Neural cell (in vitro differentiated cells): ENCODE measurements at regions not wholly inside any gene's neighbourhood (a gene's known extent, or its start where the extent isn't known, plus 50 kb on each side); places are given as distances from the start of the nearest gene placed in this dataset.

Experiments used
- H2AFZ ChIP-seq: fragments of 200-600, 300-800 bp; sonication (generic), shearing (Covaris generic); 2 replicates; pipeline ENCODE4 v1.6.0; 2014; ENCODE audit warnings: low read depth, mild to moderate bottlenecking, antibody characterized with exemption, low read length, moderate library complexity
- H3F3A ChIP-seq: fragments of 200-600 bp; shearing (Covaris generic); 2 replicates; pipeline ENCODE4 v1.6.1; 2016; ENCODE audit warnings: mild to moderate bottlenecking, moderate library complexity, mixed read lengths, antibody characterized with exemption, low read length; ENCODE audit not compliant: insufficient read depth, poor library complexity, severe bottlenecking
- H3K27ac ChIP-seq: fragments of 200-600, 300-800 bp; sonication (generic), shearing (Covaris generic); 2 replicates; pipeline ENCODE4 v1.5.1; 2014; ENCODE audit warnings: mild to moderate bottlenecking, low read length, moderate library complexity
- H3K27me3 ChIP-seq: fragments of 300-800, 200-600 bp; sonication (generic), shearing (Covaris generic); 2 replicates; pipeline ENCODE4 v1.6.0; 2014; ENCODE audit warnings: mild to moderate bottlenecking, low read depth, low read length, moderate library complexity; ENCODE audit not compliant: insufficient read depth
- H3K36me3 ChIP-seq: fragments of 300-800, 200-600 bp; sonication (generic), shearing (Covaris generic); 2 replicates; pipeline ENCODE4 v1.5.1; 2014; ENCODE audit warnings: mild to moderate bottlenecking, antibody characterized with exemption, low read length, moderate library complexity; ENCODE audit not compliant: insufficient read depth
- H3K4me2 ChIP-seq: fragments of 300-800, 200-600 bp; sonication (generic), shearing (Covaris generic); 2 replicates; pipeline ENCODE4 v1.6.0; 2014; ENCODE audit warnings: mild to moderate bottlenecking, low read length
- H3K4me3 ChIP-seq: fragments of 300-800, 200-600 bp; sonication (generic), shearing (Covaris generic); 2 replicates; pipeline ENCODE4 v1.5.1; 2014; ENCODE audit warnings: mild to moderate bottlenecking, low read length, moderate library complexity
- H3K79me2 ChIP-seq: fragments of 200-600 bp; shearing (Covaris generic); replicated peaks from 2 replicates; pipeline ENCODE4 v1.6.0; 2014; ENCODE audit warnings: mild to moderate bottlenecking, low read length, moderate library complexity; ENCODE audit not compliant: insufficient read depth
- H3K9ac ChIP-seq: fragments of 300-800, 200-600 bp; sonication (generic), shearing (Covaris generic); 2 replicates; pipeline ENCODE4 v1.6.1; 2016; ENCODE audit warnings: mild to moderate bottlenecking, low read length, mixed read lengths
- H3K9me2 ChIP-seq: fragments of 200-600 bp; shearing (Covaris generic); 2 replicates; pipeline ENCODE4 v1.6.1; 2016; ENCODE audit warnings: mild to moderate bottlenecking, low read length, mixed read lengths; ENCODE audit not compliant: insufficient read depth
- H3K9me3 ChIP-seq: fragments of 200-600, 300-800 bp; sonication (generic), shearing (Covaris generic); 2 replicates; pipeline ENCODE4 v1.6.1; 2016; ENCODE audit warnings: mild to moderate bottlenecking, mixed run types, low read length, moderate library complexity, mixed read lengths
- H4K20me1 ChIP-seq: fragments of 200-600 bp; shearing (Covaris generic); 2 replicates; pipeline ENCODE4 v1.6.1; 2016; ENCODE audit warnings: mild to moderate bottlenecking, mixed run types; ENCODE audit not compliant: insufficient read depth
- CTCF ChIP-seq: fragments of 450-650 bp; IDR thresholded peaks from 2 replicates; pipeline ENCODE4 v1.5.1; 2014; ENCODE audit warnings: antibody characterized with exemption, mild to moderate bottlenecking, moderate library complexity; ENCODE audit not compliant: poor library complexity, severe bottlenecking
- EP300 ChIP-seq: fragments of 450-650 bp; conservative IDR thresholded peaks from 2 replicates; pipeline ENCODE4 v1.6.1; 2014; ENCODE audit warnings: antibody characterized with exemption, mild to moderate bottlenecking, moderate library complexity; ENCODE audit not compliant: poor library complexity, severe bottlenecking
- EZH2 ChIP-seq: fragments of 200-600, 300-800 bp; shearing (Covaris generic), sonication (generic); IDR thresholded peaks from 2 replicates; pipeline ENCODE4 v1.6.1; 2014; ENCODE audit warnings: antibody characterized with exemption, low read length, borderline replicate concordance, mild to moderate bottlenecking; ENCODE audit not compliant: insufficient read depth, poor library complexity, severe bottlenecking
- MXI1 ChIP-seq: fragments of 450-650 bp; conservative IDR thresholded peaks from 2 replicates; pipeline ENCODE4 v1.6.1; 2014; ENCODE audit warnings: antibody characterized with exemption, mild to moderate bottlenecking; ENCODE audit not compliant: poor library complexity, severe bottlenecking
- POLR2AphosphoS5 ChIP-seq: IDR thresholded peaks from 2 replicates; pipeline ENCODE4 v1.6.1; 2012
- RAD21 ChIP-seq: fragments of 450-650 bp; conservative IDR thresholded peaks from 2 replicates; pipeline ENCODE4 v1.6.1; 2014; ENCODE audit warnings: antibody characterized with exemption, mild to moderate bottlenecking, moderate library complexity
- REST ChIP-seq: IDR thresholded peaks from 2 replicates; pipeline ENCODE4 v1.6.1; 2012; ENCODE audit warnings: borderline replicate concordance
- SMC3 ChIP-seq: fragments of 450-650 bp; conservative IDR thresholded peaks from 2 replicates; pipeline ENCODE4 v1.6.1; 2014; ENCODE audit warnings: antibody characterized with exemption, mild to moderate bottlenecking, moderate library complexity; ENCODE audit not compliant: poor library complexity
- TAF1 ChIP-seq: IDR thresholded peaks from 2 replicates; pipeline ENCODE4 v1.6.1; 2012; ENCODE audit warnings: low read depth

- no peak overlapping the region for H2AFZ ChIP-seq
- no peak overlapping the region for H3K9ac ChIP-seq
- no peaks in the 10 kb centered on the region for H3K9me3 ChIP-seq
- no peak overlapping the region for H3K4me2 ChIP-seq
- no peaks in the 10 kb centered on the region for H4K20me1 ChIP-seq
- no peaks in the 10 kb centered on the region for H3F3A ChIP-seq
- no peaks in the 10 kb centered on the region for H3K27me3 ChIP-seq
- no peak overlapping the region for H3K4me3 ChIP-seq
- H3K79me2 ChIP-seq = no peaks in the 10 kb centered on the region
- no peaks in the 10 kb centered on the region for H3K9me2 ChIP-seq
- no peak overlapping the region for H3K27ac ChIP-seq
- TF ChIP-seq REST = no peak
- TF ChIP-seq MXI1 = no peak
- TF ChIP-seq CTCF = no peak
- TF ChIP-seq EP300 = no peak
- no peak for TF ChIP-seq SMC3
- no peak for TF ChIP-seq RAD21
- no peaks in the 10 kb centered on the region for H3K36me3 ChIP-seq
Observed at GRCh38 chr5:38168029-38168428, 90.3 kb upstream of the EGFLAM start.

GRCh38 chr5:38167562-38167996 lies 90.8 kb upstream of the EGFLAM start:
- no peaks in the 10 kb centered on the region for H3F3A ChIP-seq
- H3K27ac ChIP-seq = no peak overlapping the region
- no peak overlapping the region for H3K4me3 ChIP-seq
- H3K9me3 ChIP-seq = no peaks in the 10 kb centered on the region
- no peaks in the 10 kb centered on the region for H3K27me3 ChIP-seq
- H3K4me2 ChIP-seq = no peak overlapping the region
- H2AFZ ChIP-seq = no peak overlapping the region
- no peaks in the 10 kb centered on the region for H3K36me3 ChIP-seq
- no peaks in the 10 kb centered on the region for H3K79me2 ChIP-seq
- H3K9me2 ChIP-seq = no peaks in the 10 kb centered on the region
- TF ChIP-seq EP300 = no peak
- TF ChIP-seq SMC3 = no peak
- TF ChIP-seq REST = no peak
- TF ChIP-seq EZH2 = no peak
- no peak for TF ChIP-seq RAD21
- no peak for TF ChIP-seq MXI1
- no peak for TF ChIP-seq POLR2AphosphoS5
- TF ChIP-seq TAF1 = no peak
- no peak for TF ChIP-seq CTCF
- no peaks in the 10 kb centered on the region for H4K20me1 ChIP-seq
- no peak overlapping the region for H3K9ac ChIP-seq
